ENCODE measurements at regions not wholly inside any gene's neighbourhood (a gene's known extent, or its start where the extent isn't known, plus 50 kb on each side); places are given as distances from the start of the nearest gene placed in this dataset.

DNA sequence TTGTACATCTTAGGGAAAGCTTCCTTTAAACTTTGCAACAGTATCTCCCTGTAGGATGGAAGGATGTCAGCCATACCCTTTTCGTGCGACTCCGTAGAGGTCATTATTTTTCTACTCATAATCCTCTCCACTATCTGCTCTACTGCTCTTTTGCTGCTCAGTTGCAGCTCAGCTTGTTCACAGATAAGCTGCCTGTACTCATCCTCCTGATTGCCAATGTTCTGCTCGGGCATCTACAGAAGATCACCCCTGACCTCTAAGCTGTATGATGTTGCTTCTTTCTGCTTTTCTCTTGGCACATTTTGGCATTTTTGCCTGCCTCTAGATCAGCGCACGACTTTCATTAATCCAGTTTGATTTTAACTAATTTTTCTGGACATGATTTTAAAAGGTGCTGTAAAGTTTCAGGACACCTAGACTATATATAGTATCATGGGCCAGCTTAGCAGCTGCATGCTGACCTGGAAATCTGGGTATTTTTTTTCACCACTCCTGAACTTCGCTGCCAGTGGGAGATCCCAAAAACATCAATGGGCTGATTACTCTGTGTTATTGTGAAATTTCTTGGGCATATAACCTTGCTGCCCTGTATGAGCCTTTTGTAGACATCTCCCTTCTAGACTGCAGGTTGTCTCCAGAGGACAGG, 131.2 kb upstream of the ZNF608 start:
- H3K4me1 ChIP-seq (ENCODE audit: low read length): no peaks in the 10 kb centered on the region
- no peaks in the 10 kb centered on the region for H3K27me3 ChIP-seq (ENCODE audit: low read length)
- DNase-seq: no peak
- no peaks in the 10 kb centered on the region for H3K36me3 ChIP-seq (ENCODE audit: insufficient read depth, low read length)
- H3K9me2 ChIP-seq (replicated peaks; ENCODE audit: insufficient read depth, low read length): no peaks in the 10 kb centered on the region
- H3K79me2 ChIP-seq (ENCODE audit: low read length): no peaks in the 10 kb centered on the region
- no peaks in the 10 kb centered on the region for H3K9me3 ChIP-seq (ENCODE audit: low read length)
- H2AFZ ChIP-seq (ENCODE audit: low read length): no peak overlapping the region
- H3K4me3 ChIP-seq (ENCODE audit: low read length): no peak overlapping the region
- no peak overlapping the region for H3K9ac ChIP-seq (ENCODE audit: low read length)
- no peaks in the 10 kb centered on the region for H4K20me1 ChIP-seq (ENCODE audit: insufficient read depth, low read depth, low read length)
- no peak overlapping the region for H3K27ac ChIP-seq (ENCODE audit: low read length)
- no peak overlapping the region for H3K4me2 ChIP-seq (ENCODE audit: low read depth, low read length, poor library complexity, severe bottlenecking)

DNA sequence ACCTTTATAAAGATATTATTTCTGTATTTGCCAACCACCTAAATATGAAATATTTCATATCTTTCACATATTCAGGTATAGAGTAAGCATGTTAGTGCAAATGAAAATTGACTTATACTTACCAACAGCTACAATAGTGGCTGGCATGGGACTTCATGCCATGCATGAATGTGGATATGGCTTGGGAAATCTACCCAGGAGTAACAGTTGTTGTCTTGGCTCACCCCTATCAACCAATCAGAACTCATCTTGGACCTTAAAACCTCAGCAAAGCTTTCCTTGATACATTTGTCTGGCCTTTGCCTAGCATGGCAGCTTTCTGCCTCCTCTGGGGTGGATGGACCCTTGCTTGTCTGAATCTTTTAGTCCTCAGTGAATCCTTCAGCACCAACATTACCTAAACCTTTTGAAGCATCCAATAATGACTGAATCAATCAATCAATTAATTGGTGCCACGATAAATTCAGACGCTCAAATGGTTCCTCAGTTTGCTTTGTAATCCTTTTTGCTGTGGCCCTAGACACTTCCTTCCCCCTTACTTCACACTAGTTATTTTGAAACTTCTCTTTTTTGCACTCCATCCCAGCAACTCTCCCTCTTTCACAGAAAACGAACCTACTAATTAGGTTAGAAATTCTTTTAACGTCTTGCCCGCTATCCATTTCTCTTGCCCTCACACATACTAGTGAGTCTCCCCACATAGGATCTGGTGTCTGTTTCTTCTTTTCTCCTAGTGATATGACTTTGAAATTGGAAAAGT, 132.3 kb upstream of the ZNF608 start:
- DNase-seq: no peak
- no peaks in the 10 kb centered on the region for H3K4me1 ChIP-seq (ENCODE audit: low read length)
- no peaks in the 10 kb centered on the region for H3K27me3 ChIP-seq (ENCODE audit: low read length)
- H3K9me2 ChIP-seq (replicated peaks; ENCODE audit: insufficient read depth, low read length): no peaks in the 10 kb centered on the region
- no peak overlapping the region for H3K9ac ChIP-seq (ENCODE audit: low read length)
- no peak overlapping the region for H3K4me3 ChIP-seq (ENCODE audit: low read length)
- H3K27ac ChIP-seq (ENCODE audit: low read length): no peak overlapping the region
- H2AFZ ChIP-seq (ENCODE audit: low read length): no peak overlapping the region
- no peaks in the 10 kb centered on the region for H3K36me3 ChIP-seq (ENCODE audit: insufficient read depth, low read length)
- no peaks in the 10 kb centered on the region for H3K9me3 ChIP-seq (ENCODE audit: low read length)
- no peaks in the 10 kb centered on the region for H4K20me1 ChIP-seq (ENCODE audit: insufficient read depth, low read depth, low read length)
- no peaks in the 10 kb centered on the region for H3K79me2 ChIP-seq (ENCODE audit: low read length)
- no peak overlapping the region for H3K4me2 ChIP-seq (ENCODE audit: low read depth, low read length, poor library complexity, severe bottlenecking)

DNA sequence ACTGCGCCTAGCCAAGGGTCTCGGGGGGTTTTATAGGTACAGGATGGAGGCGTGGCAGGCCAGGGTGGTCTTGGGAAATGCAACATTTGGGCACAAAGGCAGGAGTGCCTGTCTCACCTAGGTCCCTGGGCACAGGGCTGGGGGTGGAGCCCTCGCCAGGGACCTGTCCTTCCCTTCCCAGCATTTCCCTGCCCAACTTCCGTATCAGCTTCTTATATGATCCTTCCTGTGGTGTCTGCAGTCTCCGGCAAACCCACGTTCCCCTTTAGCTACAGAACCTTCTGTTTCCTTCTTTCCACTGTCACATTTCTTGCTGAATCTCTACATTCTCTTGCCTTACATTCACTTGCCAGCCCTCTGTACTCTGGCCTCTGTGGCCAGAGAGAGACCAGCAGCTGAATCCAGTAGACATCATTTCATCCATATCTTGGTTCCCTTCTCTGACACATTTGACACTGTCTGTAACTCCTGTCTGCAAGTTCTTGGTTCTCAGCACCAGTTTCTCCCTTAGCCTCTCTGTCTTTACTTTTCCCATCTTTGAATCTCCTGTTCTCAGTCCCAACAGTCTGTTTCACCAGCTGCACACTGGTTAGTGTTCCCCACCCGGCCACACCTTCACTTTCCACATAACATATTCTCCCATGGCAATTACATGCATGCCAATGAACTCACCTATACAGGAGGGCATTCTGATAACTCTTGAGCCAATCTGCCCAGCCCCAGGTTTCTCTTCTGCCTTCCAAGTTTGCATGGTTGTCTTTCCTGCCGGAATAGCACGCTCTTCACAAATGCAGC, 134.7 kb upstream of the ZNF608 start:
- H3K36me3 ChIP-seq (ENCODE audit: insufficient read depth, low read length): no peaks in the 10 kb centered on the region
- no peaks in the 10 kb centered on the region for H3K79me2 ChIP-seq (ENCODE audit: low read length)
- H3K9me3 ChIP-seq (ENCODE audit: low read length): no peaks in the 10 kb centered on the region
- no peaks in the 10 kb centered on the region for H3K9me2 ChIP-seq (replicated peaks; ENCODE audit: insufficient read depth, low read length)
- H3K27ac ChIP-seq (ENCODE audit: low read length): no peak overlapping the region
- no peak overlapping the region for H3K4me2 ChIP-seq (ENCODE audit: low read depth, low read length, poor library complexity, severe bottlenecking)
- DNase-seq: no peak
- no peak overlapping the region for H3K9ac ChIP-seq (ENCODE audit: low read length)
- H3K4me3 ChIP-seq (ENCODE audit: low read length): no peak overlapping the region
- no peaks in the 10 kb centered on the region for H4K20me1 ChIP-seq (ENCODE audit: insufficient read depth, low read depth, low read length)
- H3K4me1 ChIP-seq (ENCODE audit: low read length): no peaks in the 10 kb centered on the region
- no peak overlapping the region for H2AFZ ChIP-seq (ENCODE audit: low read length)
- H3K27me3 ChIP-seq (ENCODE audit: low read length): no peaks in the 10 kb centered on the region

DNA sequence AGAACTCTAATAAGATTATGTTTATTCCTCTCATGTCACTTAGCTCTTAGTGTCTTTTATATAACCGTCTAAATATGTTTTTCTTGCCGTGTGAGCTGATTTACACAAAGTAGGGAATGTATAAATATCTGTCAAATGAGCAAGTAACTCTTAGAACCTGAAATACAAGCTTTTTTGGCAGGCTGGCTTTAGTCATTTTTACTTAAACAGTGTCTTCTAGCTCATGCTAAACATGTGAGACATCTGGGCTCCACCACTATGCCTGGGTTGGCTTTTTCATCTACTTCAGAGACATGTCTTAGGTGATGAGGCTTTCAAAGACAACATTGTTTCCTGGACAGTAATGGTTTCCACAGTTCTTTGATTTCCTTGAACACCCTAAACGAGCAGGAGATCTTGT, 137.2 kb upstream of the ZNF608 start:
- Histone ChIP-seq H4K20me1 (ENCODE audit: insufficient read depth, low read depth, low read length) (no peaks in the 10 kb centered on the region), H3K27me3 (ENCODE audit: low read length) (no peaks in the 10 kb centered on the region), H3K9ac (ENCODE audit: low read length) (no peak overlapping the region), H3K9me3 (ENCODE audit: low read length) (no peaks in the 10 kb centered on the region), H3K27ac (ENCODE audit: low read length) (no peak overlapping the region), H3K36me3 (ENCODE audit: insufficient read depth, low read length) (no peaks in the 10 kb centered on the region), H3K9me2 (replicated peaks; ENCODE audit: insufficient read depth, low read length) (no peaks in the 10 kb centered on the region), H3K4me1 (ENCODE audit: low read length) (peaks cover 4% of the 10 kb centered on the region), H3K4me3 (ENCODE audit: low read length) (no peak overlapping the region), H2AFZ (ENCODE audit: low read length) (no peak overlapping the region), H3K79me2 (ENCODE audit: low read length) (no peaks in the 10 kb centered on the region), H3K4me2 (ENCODE audit: low read depth, low read length, poor library complexity, severe bottlenecking) (no peak overlapping the region)
- DNase-seq: no peak

DNA sequence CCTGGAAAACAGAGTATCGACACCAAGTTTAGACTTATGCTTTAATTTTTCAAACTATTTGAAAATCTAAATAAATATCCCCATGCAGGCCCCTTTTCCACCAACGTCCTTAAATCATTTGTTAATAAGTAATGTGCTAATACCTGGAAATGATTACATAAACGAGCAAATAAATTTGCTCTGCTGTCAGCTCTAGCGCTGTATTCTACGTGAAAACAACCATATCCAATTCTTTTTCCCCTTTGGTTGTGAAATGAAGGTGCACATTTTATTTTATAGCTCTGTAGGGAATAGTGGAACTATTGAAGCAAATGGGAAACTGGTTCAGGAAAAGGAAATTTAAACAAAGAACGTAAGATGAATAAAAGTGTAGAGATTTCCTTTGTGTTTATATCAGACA, 137.7 kb upstream of the ZNF608 start:
- no peak overlapping the region for H3K4me3 ChIP-seq (ENCODE audit: low read length)

DNA sequence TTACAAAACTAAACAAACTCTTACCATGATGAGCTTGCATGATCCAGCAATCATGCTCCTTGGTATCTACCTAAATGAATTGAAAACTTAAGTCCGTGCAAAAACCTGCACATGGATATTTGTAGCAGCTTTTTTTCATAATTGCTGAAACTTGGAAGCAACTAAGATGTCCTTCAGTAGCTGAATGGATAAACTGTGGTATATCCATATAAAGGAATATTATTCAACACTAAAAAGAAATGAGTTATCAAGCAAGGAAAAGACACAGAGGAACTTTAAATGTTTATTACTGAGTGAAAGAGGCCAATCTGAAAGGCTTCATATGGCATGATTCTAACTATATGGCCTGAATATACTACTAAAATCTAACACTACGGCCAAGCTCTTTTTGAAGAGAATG, 139.1 kb upstream of the ZNF608 start:
- Histone ChIP-seq H3K36me3 (ENCODE audit: insufficient read depth, low read length) (no peaks in the 10 kb centered on the region), H3K27me3 (ENCODE audit: low read length) (no peaks in the 10 kb centered on the region), H3K27ac (ENCODE audit: low read length) (no peak overlapping the region), H3K9me3 (ENCODE audit: low read length) (no peaks in the 10 kb centered on the region), H2AFZ (ENCODE audit: low read length) (no peak overlapping the region), H3K4me1 (ENCODE audit: low read length) (peaks cover 4% of the 10 kb centered on the region), H3K79me2 (ENCODE audit: low read length) (no peaks in the 10 kb centered on the region), H3K9ac (ENCODE audit: low read length) (no peak overlapping the region), H4K20me1 (ENCODE audit: insufficient read depth, low read depth, low read length) (no peaks in the 10 kb centered on the region), H3K4me3 (ENCODE audit: low read length) (no peak overlapping the region), H3K4me2 (ENCODE audit: low read depth, low read length, poor library complexity, severe bottlenecking) (no peak overlapping the region), H3K9me2 (replicated peaks; ENCODE audit: insufficient read depth, low read length) (no peaks in the 10 kb centered on the region)
- DNase-seq: no peak

More for the DNA sequence above, 137.7 kb upstream of the ZNF608 start:
- no peak overlapping the region for H3K4me2 ChIP-seq (ENCODE audit: low read depth, low read length, poor library complexity, severe bottlenecking)
- no peaks in the 10 kb centered on the region for H3K9me3 ChIP-seq (ENCODE audit: low read length)
- H3K79me2 ChIP-seq (ENCODE audit: low read length): no peaks in the 10 kb centered on the region
- no peaks in the 10 kb centered on the region for H4K20me1 ChIP-seq (ENCODE audit: insufficient read depth, low read depth, low read length)
- H3K4me1 ChIP-seq (ENCODE audit: low read length): peaks cover 4% of the 10 kb centered on the region
- H3K36me3 ChIP-seq (ENCODE audit: insufficient read depth, low read length): no peaks in the 10 kb centered on the region
- no peak overlapping the region for H2AFZ ChIP-seq (ENCODE audit: low read length)
- no peaks in the 10 kb centered on the region for H3K9me2 ChIP-seq (replicated peaks; ENCODE audit: insufficient read depth, low read length)
- no peak overlapping the region for H3K27ac ChIP-seq (ENCODE audit: low read length)
- H3K9ac ChIP-seq (ENCODE audit: low read length): no peak overlapping the region
- no peak for DNase-seq
- no peaks in the 10 kb centered on the region for H3K27me3 ChIP-seq (ENCODE audit: low read length)

DNA sequence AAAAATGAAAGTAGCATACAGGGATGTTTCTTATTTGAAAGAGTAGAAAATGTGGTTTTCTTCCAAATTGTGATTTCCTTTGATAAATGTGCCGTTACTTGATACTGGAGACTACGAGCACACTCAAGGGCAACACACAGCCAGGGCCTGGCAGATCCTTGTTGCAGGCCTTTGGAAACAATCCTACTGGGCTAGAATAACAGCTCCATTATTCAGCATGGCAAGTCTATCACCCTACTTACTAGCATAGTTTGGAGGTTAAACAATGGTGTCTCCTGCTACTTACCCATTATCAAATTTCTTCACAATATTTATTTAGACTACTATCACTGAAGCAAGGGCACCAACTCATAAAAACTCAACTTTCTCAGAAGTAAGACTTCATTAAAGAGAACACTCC, 140.8 kb upstream of the ZNF608 start:
- no peak overlapping the region for H3K27ac ChIP-seq (ENCODE audit: low read length)
- no peak for DNase-seq
- no peak overlapping the region for H3K4me2 ChIP-seq (ENCODE audit: low read depth, low read length, poor library complexity, severe bottlenecking)
- H3K9ac ChIP-seq (ENCODE audit: low read length): no peak overlapping the region
- H3K4me3 ChIP-seq (ENCODE audit: low read length): no peak overlapping the region
- no peaks in the 10 kb centered on the region for H3K9me3 ChIP-seq (ENCODE audit: low read length)
- no peaks in the 10 kb centered on the region for H4K20me1 ChIP-seq (ENCODE audit: insufficient read depth, low read depth, low read length)
- H3K9me2 ChIP-seq (replicated peaks; ENCODE audit: insufficient read depth, low read length): no peaks in the 10 kb centered on the region
- no peaks in the 10 kb centered on the region for H3K79me2 ChIP-seq (ENCODE audit: low read length)
- H3K27me3 ChIP-seq (ENCODE audit: low read length): no peaks in the 10 kb centered on the region
- H3K4me1 ChIP-seq (ENCODE audit: low read length): peaks cover 4% of the 10 kb centered on the region
- no peaks in the 10 kb centered on the region for H3K36me3 ChIP-seq (ENCODE audit: insufficient read depth, low read length)
- no peak overlapping the region for H2AFZ ChIP-seq (ENCODE audit: low read length)

DNA sequence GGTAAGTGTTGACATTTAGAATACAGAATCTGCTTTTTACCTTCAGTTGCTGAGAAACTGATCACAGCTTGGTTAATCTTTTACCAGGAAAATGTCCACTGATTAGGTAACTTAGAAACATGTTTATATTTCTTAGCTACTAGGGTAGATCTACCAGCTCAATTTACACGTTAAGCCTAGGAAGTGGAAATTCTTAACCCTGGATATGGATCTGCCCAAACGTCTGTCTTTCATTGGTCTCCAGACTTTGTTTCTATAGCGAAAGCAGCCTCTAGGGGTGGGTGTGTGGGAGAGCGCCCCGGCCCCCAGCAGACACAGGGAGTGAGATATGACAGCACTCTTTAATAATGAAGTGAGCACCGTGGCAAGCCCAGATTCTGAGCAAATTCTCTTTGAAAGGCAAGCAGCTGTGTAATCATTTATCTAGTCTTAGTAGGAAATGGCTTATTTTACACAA, 141.6 kb upstream of the ZNF608 start:
- Histone ChIP-seq H3K4me2 (ENCODE audit: low read depth, low read length, poor library complexity, severe bottlenecking) (no peak overlapping the region), H3K4me3 (ENCODE audit: low read length) (no peak overlapping the region), H4K20me1 (ENCODE audit: insufficient read depth, low read depth, low read length) (no peaks in the 10 kb centered on the region), H3K9me3 (ENCODE audit: low read length) (no peaks in the 10 kb centered on the region), H3K4me1 (ENCODE audit: low read length) (peaks cover 4% of the 10 kb centered on the region), H3K27me3 (ENCODE audit: low read length) (no peaks in the 10 kb centered on the region), H3K36me3 (ENCODE audit: insufficient read depth, low read length) (no peaks in the 10 kb centered on the region), H2AFZ (ENCODE audit: low read length) (no peak overlapping the region), H3K27ac (ENCODE audit: low read length) (no peak overlapping the region), H3K9ac (ENCODE audit: low read length) (no peak overlapping the region), H3K79me2 (ENCODE audit: low read length) (no peaks in the 10 kb centered on the region), H3K9me2 (replicated peaks; ENCODE audit: insufficient read depth, low read length) (no peaks in the 10 kb centered on the region)
- no peak for DNase-seq

Data from Karpas-422 (cell line).